Stomach smooth muscle (tissue), 2 donors: ENCODE measurements at regions not wholly inside any gene's neighbourhood (a gene's known extent, or its start where the extent isn't known, plus 50 kb on each side); places are given as distances from the start of the nearest gene placed in this dataset.

Experiments
- H3K27ac ChIP-seq: one replicate; pipeline ENCODE4 v1.7.0; 2013; ENCODE audit warnings: mild to moderate bottlenecking, low read length, inconsistent platforms
- H3K27me3 ChIP-seq, 2 donors: one replicate each; pipeline ENCODE4 v1.7.0; 2013; ENCODE audit warnings: low read length in 2 of 2; ENCODE audit not compliant: insufficient read depth in 2 of 2, control insufficient read depth in 1 of 2
- H3K36me3 ChIP-seq, 2 donors: one replicate each; pipeline ENCODE4 v1.7.0; 2013; ENCODE audit warnings: low read length in 2 of 2; ENCODE audit not compliant: control insufficient read depth in 2 of 2, insufficient read depth in 2 of 2
- H3K4me1 ChIP-seq: one replicate; pipeline ENCODE4 v1.7.0; 2013; ENCODE audit warnings: low read length; ENCODE audit not compliant: control insufficient read depth, insufficient read depth
- H3K4me3 ChIP-seq, 2 donors: one replicate each; pipeline ENCODE4 v1.7.0; 2013; ENCODE audit warnings: low read length in 2 of 2
- H3K9ac ChIP-seq, 2 donors: one replicate each; pipeline ENCODE4 v1.7.0; 2013; ENCODE audit warnings: low read length in 2 of 2, mild to moderate bottlenecking in 1 of 2
- H3K9me3 ChIP-seq, 2 donors: one replicate each; pipeline ENCODE4 v1.7.0; 2013; ENCODE audit warnings: low read length in 2 of 2; ENCODE audit not compliant: control insufficient read depth in 2 of 2
- donor health status: healthy.
- donor health status: Pancreatic carcinoma.

DNA sequence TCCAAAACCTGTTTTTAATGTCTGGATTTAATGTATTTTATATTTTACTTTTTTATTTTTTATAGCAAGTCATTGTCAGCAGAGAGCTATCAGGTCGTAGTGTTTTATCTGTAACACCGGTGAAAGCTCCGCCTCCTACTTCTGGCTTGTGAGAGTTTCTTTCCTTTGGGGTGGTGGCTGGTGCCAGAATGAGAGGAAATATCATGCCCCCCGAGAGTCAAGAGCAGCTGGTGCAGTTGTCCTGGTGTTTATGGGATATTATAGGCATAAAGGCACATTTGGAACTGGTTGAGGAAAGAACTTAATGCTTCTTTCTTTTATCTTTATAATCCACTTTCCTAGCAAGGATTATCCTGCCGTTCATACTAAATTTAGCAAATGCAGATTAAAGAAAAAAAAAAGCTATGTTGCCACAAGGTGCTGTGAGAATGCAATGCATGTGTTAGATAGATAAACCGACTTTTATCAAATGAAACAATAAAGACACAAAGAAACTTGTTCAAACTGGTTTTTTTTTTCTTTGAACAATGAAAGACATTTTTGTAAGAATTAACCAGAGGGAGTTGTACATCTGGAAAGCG lies 260.1 kb upstream of the PLSCR5 start:
- Histone ChIP-seq H3K27ac (no peak overlapping the region), H3K36me3 (no peaks in the 10 kb centered on the region), H3K27me3 (no peaks in the 10 kb centered on the region), H3K4me1 (no peaks in the 10 kb centered on the region), H3K4me3 (no peak overlapping the region), H3K9ac (no peak overlapping the region), H3K9me3 (no peaks in the 10 kb centered on the region)

GRCh38 chr3:146861262-146861661 lies 256.1 kb upstream of the PLSCR5 start:
- H3K27ac ChIP-seq: no peak overlapping the region
- H3K27me3 ChIP-seq: no peaks in the 10 kb centered on the region
- H3K9me3 ChIP-seq: no peaks in the 10 kb centered on the region
- H3K9ac ChIP-seq: no peak overlapping the region
- no peaks in the 10 kb centered on the region for H3K4me1 ChIP-seq
- H3K4me3 ChIP-seq: no peak overlapping the region
- H3K36me3 ChIP-seq: no peaks in the 10 kb centered on the region

DNA sequence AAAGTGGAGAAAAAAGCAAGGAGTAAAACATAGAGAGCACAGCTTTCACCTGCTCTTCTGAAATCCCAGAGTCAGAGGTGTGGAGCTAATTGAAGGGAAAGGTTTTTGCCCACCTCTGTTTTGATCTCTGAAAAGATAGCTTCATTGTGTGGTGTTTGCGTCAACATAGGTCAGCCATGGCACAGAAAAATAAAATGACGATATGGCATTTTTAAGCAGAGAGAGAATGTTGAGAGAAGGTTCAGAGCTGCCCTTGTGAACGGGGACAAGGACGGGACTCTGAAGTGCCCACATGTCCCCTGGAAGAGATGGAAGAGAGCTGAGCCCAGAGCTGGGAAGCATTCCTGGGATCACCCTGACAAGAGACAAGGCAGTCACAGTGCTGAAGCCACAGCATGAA lies 249.4 kb upstream of the PLSCR5 start:
- Histone ChIP-seq H3K9ac (no peak overlapping the region), H3K4me3 (no peak overlapping the region), H3K36me3 (no peaks in the 10 kb centered on the region), H3K9me3 (no peaks in the 10 kb centered on the region), H3K4me1 (no peaks in the 10 kb centered on the region), H3K27ac (no peak overlapping the region), H3K27me3 (no peaks in the 10 kb centered on the region)

GRCh38 chr3:146851665-146852064 lies 246.5 kb upstream of the PLSCR5 start:
- no peaks in the 10 kb centered on the region for H3K27me3 ChIP-seq
- H3K9me3 ChIP-seq: no peaks in the 10 kb centered on the region
- no peaks in the 10 kb centered on the region for H3K4me1 ChIP-seq
- no peak overlapping the region for H3K4me3 ChIP-seq
- no peak overlapping the region for H3K27ac ChIP-seq
- H3K9ac ChIP-seq: no peak overlapping the region
- H3K36me3 ChIP-seq: no peaks in the 10 kb centered on the region

- Histone ChIP-seq H3K9me3 (no peaks in the 10 kb centered on the region), H3K27me3 (no peaks in the 10 kb centered on the region), H3K4me3 (no peak overlapping the region), H3K4me1 (no peaks in the 10 kb centered on the region), H3K9ac (no peak overlapping the region), H3K27ac (no peak overlapping the region), H3K36me3 (no peaks in the 10 kb centered on the region)
These were observed 240.2 kb upstream of the PLSCR5 start for GRCh38 chr3:146845361-146845760.

DNA sequence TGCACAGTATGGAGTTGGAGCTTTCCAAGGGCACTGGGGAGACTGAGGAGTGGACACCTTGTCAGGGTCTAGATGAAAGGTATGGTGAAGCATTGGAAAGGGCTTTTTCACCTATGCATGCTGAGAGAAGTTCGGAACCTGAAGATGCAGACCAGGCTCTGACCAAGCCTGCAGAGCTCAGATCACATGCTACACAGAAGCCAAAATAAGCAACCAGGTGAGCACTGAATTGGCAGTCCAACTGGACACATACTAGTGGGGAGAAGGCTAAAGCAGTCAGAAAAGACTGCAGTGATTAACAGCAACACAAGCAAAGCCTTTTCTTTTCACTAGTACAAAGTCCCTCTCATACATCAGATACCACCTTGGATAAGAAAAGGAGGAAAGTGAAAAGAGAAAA lies 238.3 kb upstream of the PLSCR5 start:
- Histone ChIP-seq H3K9ac (no peak overlapping the region), H3K36me3 (no peaks in the 10 kb centered on the region), H3K4me1 (no peaks in the 10 kb centered on the region), H3K9me3 (no peaks in the 10 kb centered on the region), H3K4me3 (no peak overlapping the region), H3K27ac (no peak overlapping the region), H3K27me3 (no peaks in the 10 kb centered on the region)

- Histone ChIP-seq H3K36me3 (no peaks in the 10 kb centered on the region), H3K9me3 (no peaks in the 10 kb centered on the region), H3K4me3 (no peak overlapping the region), H3K27me3 (no peaks in the 10 kb centered on the region), H3K4me1 (no peaks in the 10 kb centered on the region), H3K9ac (no peak overlapping the region), H3K27ac (no peak overlapping the region)
These were observed 234.7 kb upstream of the PLSCR5 start for GRCh38 chr3:146839727-146840375.

GRCh38 chr3:146838221-146838620 lies 233.1 kb upstream of the PLSCR5 start:
- Histone ChIP-seq H3K4me3 (no peak overlapping the region), H3K27ac (no peak overlapping the region), H3K27me3 (no peaks in the 10 kb centered on the region), H3K9me3 (no peaks in the 10 kb centered on the region), H3K4me1 (no peaks in the 10 kb centered on the region), H3K9ac (no peak overlapping the region), H3K36me3 (no peaks in the 10 kb centered on the region)

- H3K27ac ChIP-seq: no peak overlapping the region
- H3K36me3 ChIP-seq: no peaks in the 10 kb centered on the region
- H3K4me3 ChIP-seq: no peak overlapping the region
- H3K27me3 ChIP-seq: no peaks in the 10 kb centered on the region
- H3K9ac ChIP-seq: no peak overlapping the region
- H3K4me1 ChIP-seq: no peaks in the 10 kb centered on the region
- no peaks in the 10 kb centered on the region for H3K9me3 ChIP-seq
These were observed 229.8 kb upstream of the PLSCR5 start for GRCh38 chr3:146834917-146835316.

DNA sequence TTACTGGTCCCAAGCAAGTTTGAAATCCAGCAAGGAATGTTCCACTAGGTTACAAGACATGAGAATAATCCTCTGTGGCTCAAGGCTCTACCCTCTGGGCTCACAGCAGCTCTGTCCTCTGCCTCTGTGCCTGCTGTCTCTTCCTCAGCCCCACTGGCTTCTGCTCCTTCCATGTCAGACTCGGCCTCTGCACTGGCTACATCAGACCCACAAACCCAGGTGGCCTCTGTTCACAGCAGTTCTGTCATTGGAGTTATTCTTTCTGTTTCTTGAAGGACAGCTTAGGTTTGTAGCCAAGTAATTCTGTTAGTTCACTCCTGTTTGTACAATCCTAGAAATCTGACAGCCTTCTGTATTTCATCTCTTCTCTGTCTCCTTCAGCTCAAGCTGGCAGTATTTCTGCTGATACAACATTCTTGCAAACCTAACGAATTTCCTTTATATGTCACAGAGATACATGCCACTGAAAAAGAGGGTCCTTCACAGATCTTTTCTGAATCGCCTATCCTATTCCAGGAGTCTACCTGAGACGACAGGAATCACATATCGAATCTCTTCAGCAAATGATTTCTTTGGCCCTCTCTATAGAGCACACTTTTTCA lies 227.8 kb upstream of the PLSCR5 start:
- H3K4me3 ChIP-seq: no peak overlapping the region
- H3K9ac ChIP-seq: no peak overlapping the region
- H3K27me3 ChIP-seq: no peaks in the 10 kb centered on the region
- H3K36me3 ChIP-seq: no peaks in the 10 kb centered on the region
- H3K27ac ChIP-seq: no peak overlapping the region
- no peaks in the 10 kb centered on the region for H3K9me3 ChIP-seq
- H3K4me1 ChIP-seq: no peaks in the 10 kb centered on the region

GRCh38 chr3:146831659-146832058 lies 226.5 kb upstream of the PLSCR5 start:
- no peaks in the 10 kb centered on the region for H3K27me3 ChIP-seq
- H3K4me1 ChIP-seq: no peaks in the 10 kb centered on the region
- no peak overlapping the region for H3K27ac ChIP-seq

More at GRCh38 chr3:146831659-146832058, 226.5 kb upstream of the PLSCR5 start:
- H3K9ac ChIP-seq: no peak overlapping the region
- no peaks in the 10 kb centered on the region for H3K36me3 ChIP-seq
- H3K9me3 ChIP-seq: no peaks in the 10 kb centered on the region
- no peak overlapping the region for H3K4me3 ChIP-seq
